IPS-15b (cell line): ENCODE measurements at regions not wholly inside any gene's neighbourhood (a gene's known extent, or its start where the extent isn't known, plus 50 kb on each side); places are given as distances from the start of the nearest gene placed in this dataset.
A peak's percentile ranks its signal among the peaks of the same experiment; 100 is the strongest.

Experiments
- H3K27me3 ChIP-seq: one replicate; pipeline ENCODE4 v1.6.1; 2013; ENCODE audit warnings: low read length; ENCODE audit not compliant: control insufficient read depth, insufficient read depth
- H3K36me3 ChIP-seq: one replicate; pipeline ENCODE4 v1.6.1; 2013; ENCODE audit warnings: low read length; ENCODE audit not compliant: control insufficient read depth, insufficient read depth
- H3K4me1 ChIP-seq: one replicate; pipeline ENCODE4 v1.6.1; 2013; ENCODE audit warnings: mild to moderate bottlenecking, low read length; ENCODE audit not compliant: control insufficient read depth, insufficient read depth
- H3K4me3 ChIP-seq: one replicate; pipeline ENCODE4 v1.5.1; 2013; ENCODE audit warnings: low read depth, low read length
- H3K9ac ChIP-seq: one replicate; pipeline ENCODE4 v1.6.1; 2013; ENCODE audit warnings: low read depth, mild to moderate bottlenecking, low read length
- H3K9me3 ChIP-seq: one replicate; pipeline ENCODE4 v1.6.1; 2013; ENCODE audit warnings: mild to moderate bottlenecking, low read length; ENCODE audit not compliant: control insufficient read depth, insufficient read depth

DNA sequence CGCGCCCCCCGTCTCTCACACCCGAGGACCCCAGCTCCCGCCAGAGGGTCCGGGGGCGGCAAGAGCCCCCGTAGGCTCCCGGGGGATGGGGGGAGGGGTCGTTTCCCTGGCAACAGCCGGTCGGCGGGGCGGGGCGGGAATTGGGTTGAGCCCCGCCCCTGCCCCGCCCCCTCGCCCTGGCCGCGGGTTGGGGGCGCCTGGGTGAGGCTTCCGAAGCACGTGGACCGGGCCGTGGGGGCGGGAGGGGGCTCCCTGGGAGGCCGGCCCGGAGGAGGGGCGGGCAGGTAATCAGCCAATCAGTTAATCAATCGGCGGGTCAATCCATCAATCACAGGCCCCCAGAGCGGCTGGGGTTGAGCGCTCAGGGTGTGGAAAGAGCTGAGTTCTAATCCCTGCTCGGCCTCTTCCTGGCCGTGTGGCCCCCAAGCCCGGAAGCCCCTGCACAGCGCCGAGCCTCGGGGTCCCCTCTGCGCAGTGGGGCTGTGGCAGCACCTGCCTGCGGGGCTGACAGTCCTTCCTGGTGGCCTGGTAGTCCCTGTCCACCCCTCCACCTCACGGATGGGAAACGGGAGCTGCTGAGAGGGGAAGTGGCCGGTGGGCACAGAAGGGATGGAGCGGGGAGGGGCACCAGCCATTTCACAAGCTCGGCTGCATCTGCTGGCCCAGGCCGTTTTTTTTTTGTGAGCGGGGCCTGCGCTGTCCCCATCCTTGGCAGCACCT, 174.2 kb upstream of the IER5L start:
- Histone ChIP-seq H3K4me3 (peak overlapping the region; percentile 63), H3K9ac (peak overlapping the region; percentile 24), H3K36me3 (no peaks in the 10 kb centered on the region), H3K4me1 (peaks cover 2% of the 10 kb centered on the region), H3K9me3 (no peaks in the 10 kb centered on the region), H3K27me3 (no peaks in the 10 kb centered on the region)

DNA sequence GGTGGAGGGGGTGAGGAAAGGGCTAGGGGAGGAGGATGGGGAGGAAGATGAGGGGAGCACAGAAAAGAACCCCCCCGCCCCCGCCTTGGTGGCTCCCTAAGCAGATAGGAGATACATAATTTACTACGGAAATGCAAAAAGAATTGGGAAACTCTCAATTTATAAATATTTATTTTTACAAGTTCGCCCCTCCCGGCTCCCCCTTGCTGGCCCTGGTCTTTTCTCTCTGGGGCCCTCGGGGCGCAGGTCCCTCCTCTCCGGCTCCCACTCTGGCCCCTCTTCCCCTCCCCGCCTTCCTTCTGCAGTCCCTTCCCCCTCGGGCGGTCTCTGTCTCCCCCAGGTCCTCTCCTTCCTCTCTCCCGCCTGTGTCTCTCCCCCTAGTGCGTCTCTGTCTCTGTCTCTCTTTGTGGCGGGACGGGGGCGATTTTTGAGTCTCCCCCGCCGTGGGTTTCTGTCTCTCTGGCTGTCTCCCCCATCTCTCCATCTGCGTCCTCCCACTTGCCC, 173.6 kb upstream of the IER5L start:
- no peaks in the 10 kb centered on the region for H3K9me3 ChIP-seq
- peak overlapping the region; percentile 55 for H3K4me3 ChIP-seq
- no peaks in the 10 kb centered on the region for H3K27me3 ChIP-seq
- no peak overlapping the region for H3K9ac ChIP-seq
- H3K36me3 ChIP-seq, result no peaks in the 10 kb centered on the region
- H3K4me1 ChIP-seq, result peaks cover 2% of the 10 kb centered on the region

DNA sequence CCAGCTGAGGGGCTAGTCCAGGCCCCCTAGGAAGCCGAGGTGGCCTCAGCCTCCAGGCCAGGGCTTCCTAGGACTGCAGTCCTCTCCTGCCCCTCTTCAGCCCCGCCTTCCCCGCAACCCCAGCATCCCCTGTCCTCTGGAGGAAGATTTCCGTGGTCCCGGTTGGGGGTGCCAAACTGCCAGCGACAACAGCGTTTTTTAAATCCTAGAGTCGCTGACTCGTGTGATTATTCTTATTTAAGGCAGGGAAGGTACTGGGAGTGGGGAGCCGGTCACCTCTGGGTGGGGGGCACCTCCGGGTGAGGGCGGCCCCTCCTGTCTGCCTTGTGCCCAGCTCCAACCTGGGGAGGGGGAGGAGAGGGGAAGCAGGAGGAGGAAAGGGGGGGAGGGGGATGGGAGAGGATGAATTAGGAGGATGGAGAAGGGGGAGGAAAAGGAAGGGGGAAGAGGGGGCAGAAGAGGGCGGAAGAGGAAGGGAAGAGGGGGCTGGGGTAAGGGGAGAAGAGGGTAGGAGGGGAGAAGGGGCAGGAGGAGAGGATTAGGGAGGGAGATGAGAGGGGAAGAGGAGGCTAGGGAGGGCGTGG, 173.1 kb upstream of the IER5L start:
- peaks cover 2% of the 10 kb centered on the region for H3K4me1 ChIP-seq
- peak overlapping the region; percentile 55 for H3K4me3 ChIP-seq
- H3K27me3 ChIP-seq, result no peaks in the 10 kb centered on the region
- H3K9me3 ChIP-seq, result no peaks in the 10 kb centered on the region
- no peaks in the 10 kb centered on the region for H3K36me3 ChIP-seq
- H3K9ac ChIP-seq, result no peak overlapping the region

DNA sequence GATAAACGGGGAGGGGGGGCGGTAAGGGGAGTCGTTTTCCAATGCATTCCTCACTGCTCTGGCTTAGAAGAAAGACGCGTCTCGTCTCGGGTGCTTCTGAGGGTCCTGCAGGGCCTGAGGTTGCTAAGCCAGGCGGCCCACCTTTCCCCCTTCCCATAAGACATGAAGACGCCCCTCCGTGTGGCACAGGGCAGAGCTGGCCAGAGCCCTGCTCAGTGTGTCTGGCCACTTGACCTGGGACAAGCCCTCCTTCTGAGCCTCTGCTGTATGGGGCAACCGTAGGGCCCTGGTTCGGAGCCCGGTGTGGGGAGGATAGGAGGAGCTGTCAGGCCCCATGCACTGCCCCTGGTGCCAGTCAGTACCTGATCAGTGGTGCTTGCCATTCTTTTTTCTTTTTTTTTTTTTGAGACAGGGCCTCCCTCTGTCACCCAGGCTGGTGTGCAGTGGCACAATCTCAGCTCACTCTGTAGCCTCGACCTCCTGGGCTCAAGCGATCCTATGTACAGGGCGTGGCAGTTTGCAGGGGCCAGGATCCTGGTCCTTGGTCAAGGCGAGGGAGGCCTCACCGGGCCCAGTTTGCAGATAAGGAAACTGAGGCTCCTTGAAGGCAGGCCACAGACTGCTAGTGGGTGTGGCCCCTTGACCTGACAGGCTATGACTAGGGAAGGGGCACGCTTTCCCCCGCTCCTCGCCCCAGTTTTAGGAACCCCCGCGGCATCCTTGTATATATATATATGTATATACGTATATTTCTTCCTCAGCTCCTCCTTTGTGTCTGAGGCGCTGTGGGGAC, 172.3 kb upstream of the IER5L start:
- Histone ChIP-seq H3K9ac (no peak overlapping the region), H3K4me1 (peaks cover 2% of the 10 kb centered on the region), H3K4me3 (no peak overlapping the region), H3K36me3 (no peaks in the 10 kb centered on the region), H3K9me3 (no peaks in the 10 kb centered on the region), H3K27me3 (no peaks in the 10 kb centered on the region)

DNA sequence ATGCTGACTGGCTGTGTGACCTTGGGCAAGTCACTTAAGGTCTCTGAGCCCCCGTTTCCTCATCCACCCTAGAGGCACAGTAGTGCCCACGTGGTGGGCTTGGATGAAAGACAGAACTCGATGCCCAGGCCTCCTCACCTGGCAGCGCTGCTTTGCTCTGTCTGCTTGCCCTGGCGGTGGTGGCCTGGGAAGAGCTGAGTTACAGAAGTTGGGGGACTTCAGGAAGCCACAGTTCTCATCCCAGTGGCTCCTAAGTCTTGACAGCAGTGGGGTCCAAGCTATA, 171.5 kb upstream of the IER5L start:
- peaks cover 2% of the 10 kb centered on the region for H3K4me1 ChIP-seq
- no peaks in the 10 kb centered on the region for H3K36me3 ChIP-seq

DNA sequence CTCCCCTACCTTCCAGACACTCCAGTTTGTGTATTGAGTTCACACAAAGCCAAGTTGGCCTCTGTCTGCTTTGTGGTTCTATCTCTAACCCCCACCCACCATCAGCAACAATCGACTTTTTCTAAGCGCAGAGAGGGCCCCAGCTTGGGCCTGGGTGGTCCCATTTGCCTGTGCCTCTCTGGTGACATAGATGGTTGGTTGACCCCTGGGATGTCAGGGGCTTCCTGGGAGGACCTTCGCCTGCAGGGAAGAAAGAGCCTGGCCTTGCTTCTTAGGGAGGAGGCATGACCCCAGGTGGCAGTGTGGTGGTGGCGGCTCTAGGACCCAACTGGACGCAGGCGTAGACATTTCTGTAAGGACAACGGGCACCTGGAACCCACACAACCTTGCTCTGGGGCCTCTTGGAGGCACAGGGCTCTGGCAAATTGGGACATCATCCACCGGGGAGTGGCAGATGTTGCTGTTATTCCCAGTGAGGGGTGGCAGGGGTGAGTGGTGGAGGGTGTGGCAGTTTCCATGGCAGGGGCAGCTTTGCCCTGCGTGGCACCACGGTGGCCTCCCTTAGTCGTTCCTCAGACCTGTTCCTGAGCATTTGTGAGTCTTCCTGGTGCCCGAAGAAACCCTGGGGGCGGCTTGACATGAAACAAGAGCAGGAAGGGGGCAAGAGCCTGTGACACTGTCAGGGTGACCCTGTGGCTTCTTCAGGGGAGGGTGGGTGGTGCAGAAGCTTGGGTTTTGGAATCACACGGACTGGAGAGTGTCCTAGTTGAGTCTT, 171.0 kb upstream of the IER5L start:
- Histone ChIP-seq H3K9ac (no peak overlapping the region), H3K4me1 (peaks cover 2% of the 10 kb centered on the region), H3K9me3 (no peaks in the 10 kb centered on the region), H3K27me3 (no peaks in the 10 kb centered on the region), H3K36me3 (no peaks in the 10 kb centered on the region), H3K4me3 (no peak overlapping the region)

More for the DNA sequence above, 171.5 kb upstream of the IER5L start:
- H3K9me3 ChIP-seq, result no peaks in the 10 kb centered on the region
- no peak overlapping the region for H3K9ac ChIP-seq
- H3K27me3 ChIP-seq, result no peaks in the 10 kb centered on the region
- H3K4me3 ChIP-seq, result no peak overlapping the region

DNA sequence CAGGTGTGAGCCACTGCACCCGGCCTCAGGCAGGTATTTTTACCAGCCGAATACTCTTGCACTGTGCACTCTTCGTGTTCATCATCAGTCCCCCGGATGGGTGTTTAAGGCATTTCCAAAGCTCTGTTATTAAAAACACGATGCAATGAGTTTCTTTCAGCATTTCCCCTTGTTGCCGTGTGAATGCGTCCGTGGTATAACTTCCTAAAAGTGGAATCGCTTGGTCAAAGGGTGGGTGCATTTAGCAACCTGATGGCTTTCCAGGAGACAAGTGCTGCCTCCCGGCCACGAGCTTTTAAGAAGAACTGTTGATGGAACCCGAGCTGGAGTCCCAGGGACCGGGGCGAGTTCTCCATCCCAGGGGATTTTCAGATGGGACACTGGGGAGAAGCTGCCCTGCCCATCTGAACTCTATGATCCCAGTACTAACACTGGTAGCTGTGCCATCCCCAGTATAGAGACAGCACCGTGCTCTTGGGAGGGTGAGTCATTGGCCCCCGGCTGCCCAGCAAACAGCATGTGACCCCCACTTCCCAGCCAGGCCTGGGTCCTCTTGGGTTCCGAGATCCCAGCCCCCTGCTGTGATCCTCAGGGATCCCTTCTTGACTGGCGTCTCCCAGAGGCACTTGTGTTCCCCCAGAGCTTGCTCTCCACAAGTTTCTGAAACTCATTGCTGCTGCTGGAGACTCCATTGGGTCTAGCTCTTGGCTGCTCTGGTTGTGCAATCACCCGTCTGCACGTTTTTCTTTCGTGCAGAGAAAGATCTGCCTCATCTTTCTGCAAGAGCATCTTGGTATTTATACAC, 169.5 kb upstream of the IER5L start:
- no peak overlapping the region for H3K9ac ChIP-seq
- H3K27me3 ChIP-seq, result no peaks in the 10 kb centered on the region
- no peaks in the 10 kb centered on the region for H3K36me3 ChIP-seq
- H3K4me1 ChIP-seq, result peaks cover 2% of the 10 kb centered on the region
- H3K4me3 ChIP-seq, result no peak overlapping the region
- H3K9me3 ChIP-seq, result no peaks in the 10 kb centered on the region

DNA sequence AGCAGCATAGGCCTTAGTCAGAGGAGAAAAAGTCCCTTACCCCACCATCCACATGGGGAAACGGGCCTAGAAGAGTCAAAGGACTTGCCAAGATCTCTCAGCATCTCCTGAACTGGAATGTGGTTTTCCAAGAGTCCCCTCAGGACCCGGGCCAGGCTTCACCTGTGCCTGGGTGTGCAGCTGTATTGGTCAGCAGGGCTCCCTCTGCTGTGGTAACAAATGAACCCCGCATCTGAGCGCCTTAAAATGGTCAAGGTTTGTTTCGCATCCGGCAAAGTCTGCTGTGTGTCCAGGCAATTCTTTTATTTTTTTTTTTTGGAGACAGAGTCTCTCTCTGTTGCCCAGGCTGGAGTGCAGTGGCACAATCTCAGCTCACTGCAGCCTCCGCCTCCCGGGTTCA, 168.0 kb upstream of the IER5L start:
- H3K27me3 ChIP-seq, result no peaks in the 10 kb centered on the region
- H3K9me3 ChIP-seq, result no peaks in the 10 kb centered on the region
- H3K36me3 ChIP-seq, result no peaks in the 10 kb centered on the region
- H3K4me1 ChIP-seq, result peaks cover 2% of the 10 kb centered on the region
- no peak overlapping the region for H3K9ac ChIP-seq
- H3K4me3 ChIP-seq, result no peak overlapping the region

DNA sequence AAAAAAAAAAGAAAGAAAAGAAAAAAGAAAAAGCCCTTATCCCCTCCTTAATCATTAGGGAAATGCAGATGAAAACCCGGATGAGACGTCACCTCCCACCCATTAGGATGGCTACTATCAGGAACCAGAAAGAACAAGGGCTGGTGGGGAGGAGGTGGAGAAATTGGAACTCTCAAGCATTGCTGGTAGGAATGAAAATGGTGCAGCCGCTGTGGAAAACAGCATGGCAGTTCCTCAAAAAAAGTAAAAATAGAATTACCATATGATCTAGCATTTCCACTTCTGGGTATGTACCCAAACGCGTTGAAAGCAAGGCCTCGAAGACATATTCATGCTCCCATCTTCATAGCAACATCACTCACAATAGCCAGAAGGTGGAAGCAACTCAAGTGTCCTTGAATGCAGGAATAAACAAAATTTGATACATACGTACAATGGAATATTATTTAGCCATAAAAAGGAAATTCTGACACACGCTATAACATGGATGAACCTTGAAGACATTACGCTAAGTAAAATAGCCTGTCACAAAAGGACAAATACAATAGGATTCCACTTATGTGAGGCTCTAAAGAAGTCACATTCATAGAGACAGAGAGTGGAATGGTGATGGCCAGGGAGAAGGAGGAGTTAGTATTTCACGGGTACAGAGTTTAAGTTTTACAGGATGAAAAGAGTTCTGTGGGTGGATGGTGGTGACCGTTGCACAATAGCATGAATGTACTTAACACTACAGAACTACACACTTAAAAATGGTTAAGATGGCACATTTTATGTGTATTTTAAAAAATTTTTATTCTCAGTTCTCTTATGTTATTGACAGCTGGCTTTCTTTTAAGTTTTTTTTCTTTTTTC, 166.8 kb upstream of the IER5L start:
- no peak overlapping the region for H3K9ac ChIP-seq
- peaks cover 2% of the 10 kb centered on the region for H3K4me1 ChIP-seq
- H3K9me3 ChIP-seq, result no peaks in the 10 kb centered on the region
- H3K4me3 ChIP-seq, result no peak overlapping the region
- no peaks in the 10 kb centered on the region for H3K36me3 ChIP-seq
- no peaks in the 10 kb centered on the region for H3K27me3 ChIP-seq

DNA sequence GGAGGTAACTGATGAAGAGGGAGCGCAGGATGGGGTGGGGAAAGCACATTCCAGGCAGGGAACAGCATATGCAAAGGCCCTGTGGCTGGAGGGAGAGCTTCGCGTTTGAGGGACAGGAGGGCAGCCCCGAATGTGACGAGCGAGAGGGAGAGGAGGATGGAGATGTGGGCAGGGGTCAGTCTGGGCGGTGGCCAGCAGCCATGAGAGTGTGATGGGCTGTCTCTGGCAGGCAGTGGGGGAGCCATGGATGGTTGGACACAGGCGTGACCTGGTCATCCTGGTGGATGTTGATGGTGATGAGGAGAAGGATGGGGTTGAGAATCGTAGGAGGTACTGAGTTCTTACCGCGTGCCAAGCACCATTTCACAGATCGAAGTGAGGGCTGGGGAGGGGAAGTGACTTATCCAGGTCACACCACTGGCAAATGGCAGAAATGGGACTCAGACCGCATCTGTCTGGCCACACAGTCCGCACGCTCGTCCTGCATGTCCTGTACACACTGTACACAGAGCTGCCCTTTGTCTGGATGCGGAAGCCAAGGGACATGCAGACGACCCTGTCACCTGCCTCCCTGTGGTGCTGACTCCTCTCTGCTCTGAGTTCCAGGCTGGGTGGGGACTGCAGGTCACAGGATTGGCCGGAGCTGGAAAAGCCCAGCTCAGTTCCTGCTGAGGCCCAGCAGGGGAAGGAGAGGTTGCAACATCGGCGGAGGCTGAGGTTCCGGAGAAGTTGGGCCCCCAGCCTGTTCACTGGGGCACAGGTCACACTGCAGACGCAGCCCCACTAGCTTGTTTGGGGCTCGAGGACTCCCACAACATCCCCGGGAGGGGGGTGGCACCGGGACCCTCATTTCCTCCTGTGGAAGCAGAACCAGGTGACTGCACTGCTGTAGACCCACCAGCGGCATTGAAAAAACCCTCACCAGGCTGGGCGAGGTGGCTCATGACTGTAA, 165.6 kb upstream of the IER5L start:
- Histone ChIP-seq H3K9me3 (no peaks in the 10 kb centered on the region), H3K9ac (peak overlapping the region; percentile 37), H3K36me3 (no peaks in the 10 kb centered on the region), H3K27me3 (no peaks in the 10 kb centered on the region), H3K4me3 (no peak overlapping the region), H3K4me1 (peaks cover 2% of the 10 kb centered on the region)
